Endothelial cell of umbilical vein (primary cell): ENCODE measurements at regions not wholly inside any gene's neighbourhood (a gene's known extent, or its start where the extent isn't known, plus 50 kb on each side); places are given as distances from the start of the nearest gene placed in this dataset.

Source experiments
- BruUV-seq: library from RNA; stranded (reverse); fragments of 400-500 nt; replicated peaks from 2 replicates; lab custom pipeline; 2021; lab: Mats Ljungman, UMichigan
- CTCF ChIA-PET: fragments of 300-600, 350-600 bp; sonication (Branson Sonifier 250); formaldehyde crosslinking; loops from one replicate; lab custom pipeline; 2021; ENCODE audit warnings: antibody characterized with exemption, inconsistent platforms; lab: Charles Lee
- POLR2A ChIA-PET: fragments of 300-600, 350-600 bp; sonication (Branson Sonifier 250); formaldehyde crosslinking; loops from one replicate; lab custom pipeline; 2021; ENCODE audit warnings: antibody characterized with exemption, inconsistent platforms; lab: Charles Lee
- DNase-seq: peaks from one replicate; pipeline ENCODE4 v3.0.0-alpha.2; 2011; ENCODE audit warnings: low read depth, low spot score
- FAIRE-seq: peaks from 2 replicates; lab custom pipeline; 2011; peaks lifted over from hg19 to GRCh38; lab: Jason Lieb, UNC
- H2AFZ ChIP-seq: 2 replicates; pipeline ENCODE4 v1.6.0; 2012; ENCODE audit warnings: low read depth, low read length, control low read depth, inconsistent platforms
- H3K27ac ChIP-seq: 2 replicates; pipeline ENCODE4 v1.5.1; 2011; ENCODE audit warnings: low read depth, mild to moderate bottlenecking, control low read depth, low read length, moderate library complexity; ENCODE audit not compliant: insufficient read depth
- H3K27me3 ChIP-seq, 2 experiments: 2 replicates each; pipeline versions ENCODE4 v1.6.0 to v1.6.1; 2011; ENCODE audit warnings: low read length in 2 of 2, mixed read lengths in 1 of 2; ENCODE audit not compliant: control insufficient read depth in 2 of 2, insufficient read depth in 2 of 2
- H3K36me3 ChIP-seq, 2 experiments: 2 replicates in 1 of 2; 3 replicates in 1 of 2; pipeline ENCODE4 v1.5.1; 2011; ENCODE audit warnings: low read length in 2 of 2, mild to moderate bottlenecking in 1 of 2, moderate library complexity in 1 of 2; ENCODE audit not compliant: control insufficient read depth in 2 of 2, insufficient read depth in 2 of 2; ENCODE audit errors: extremely low read depth in 1 of 2
- H3K4me1 ChIP-seq: 3 replicates; pipeline ENCODE4 v1.5.1; 2011; ENCODE audit warnings: mild to moderate bottlenecking, low read length; ENCODE audit not compliant: control insufficient read depth, insufficient read depth; ENCODE audit errors: extremely low read depth
- H3K4me2 ChIP-seq: 2 replicates; pipeline ENCODE4 v1.6.1; 2011; ENCODE audit warnings: low read length, control low read depth, mixed read lengths; ENCODE audit not compliant: insufficient read depth
- H3K4me3 ChIP-seq, 3 experiments: fragments of 200-600 bp in 1 of 3; sonication (generic), shearing (Covaris generic) in 1 of 3; replicated peaks in 1 of 3; 2 replicates each; pipeline ENCODE4 v1.5.1; 2011 to 2016; ENCODE audit warnings: control low read depth in 3 of 3, low read length in 3 of 3, mild to moderate bottlenecking in 2 of 3, inconsistent platforms in 1 of 3, low read depth in 1 of 3, moderate library complexity in 1 of 3; ENCODE audit not compliant: insufficient read depth in 1 of 3
- H3K79me2 ChIP-seq: 2 replicates; pipeline ENCODE4 v1.6.0; 2012; ENCODE audit warnings: low read length, inconsistent platforms; ENCODE audit not compliant: control insufficient read depth, insufficient read depth
- H3K9ac ChIP-seq: replicated peaks from 2 replicates; pipeline ENCODE3; 2011; ENCODE audit warnings: low read length, control low read depth; ENCODE audit not compliant: insufficient read depth; ENCODE audit errors: extremely low read depth
- H3K9me1 ChIP-seq: replicated peaks from 3 replicates; pipeline ENCODE4 v1.6.0; 2011; ENCODE audit warnings: mild to moderate bottlenecking, low read length; ENCODE audit not compliant: control insufficient read depth, insufficient read depth; ENCODE audit errors: extremely low read depth
- H3K9me3 ChIP-seq: replicated peaks from 2 replicates; pipeline ENCODE4 v1.5.1; 2012; ENCODE audit warnings: low read length, inconsistent platforms; ENCODE audit not compliant: control insufficient read depth, insufficient read depth
- H4K20me1 ChIP-seq: replicated peaks from 2 replicates; pipeline ENCODE3; 2011; ENCODE audit warnings: mild to moderate bottlenecking, low read length; ENCODE audit not compliant: control insufficient read depth, insufficient read depth; ENCODE audit errors: extremely low read depth
- CTCF ChIP-seq, 2 donors: IDR thresholded peaks; 1 replicate in 1 of 2; 2 replicates in 1 of 2; pipeline ENCODE4 v1.5.1; 2011; ENCODE audit warnings: low read length in 2 of 2, mild to moderate bottlenecking in 2 of 2, moderate library complexity in 2 of 2, control low read depth in 1 of 2, inconsistent platforms in 1 of 2, low read depth in 1 of 2; ENCODE audit not compliant: insufficient read depth in 1 of 2; ENCODE audit errors: extremely low read depth in 1 of 2
- EZH2 ChIP-seq: IDR thresholded peaks from 2 replicates; pipeline ENCODE4 v1.6.1; 2012; ENCODE audit warnings: borderline replicate concordance, low read depth, mild to moderate bottlenecking, moderate library complexity, low read length, inconsistent platforms; ENCODE audit not compliant: severe bottlenecking
- FOS ChIP-seq: IDR thresholded peaks from 2 replicates; pipeline ENCODE4 v1.6.1; 2011; ENCODE audit warnings: mild to moderate bottlenecking, low read length, moderate library complexity, borderline replicate concordance; ENCODE audit not compliant: insufficient read depth
- GATA2 ChIP-seq: IDR thresholded peaks from 2 replicates; pipeline ENCODE4 v1.7.0; 2011; ENCODE audit warnings: low read depth, mild to moderate bottlenecking, moderate library complexity, mixed read lengths, low read length; ENCODE audit not compliant: insufficient read length, insufficient read depth
- JUN ChIP-seq: IDR thresholded peaks from 2 replicates; pipeline ENCODE4 v1.6.1; 2011; ENCODE audit warnings: borderline replicate concordance, low read depth; ENCODE audit not compliant: insufficient read length, insufficient read depth
- MAX ChIP-seq: IDR thresholded peaks from 2 replicates; pipeline ENCODE4 v1.6.1; 2011; ENCODE audit not compliant: insufficient read depth, insufficient read length
- POLR2A ChIP-seq: IDR thresholded peaks from 2 replicates; pipeline ENCODE4 v1.6.1; 2012; ENCODE audit warnings: low read depth, mild to moderate bottlenecking, control low read depth, low read length
- POLR2AphosphoS5 ChIP-seq: IDR thresholded peaks from 2 replicates; pipeline ENCODE4 v1.6.1; 2012; ENCODE audit warnings: low read depth, mild to moderate bottlenecking, control low read depth, low read length, moderate library complexity; ENCODE audit not compliant: insufficient read depth
- dilution Hi-C: fragments of 300-500 bp; cut with MboI; formaldehyde crosslinking; loops from one replicate; pipeline ENCODE4 v1.15.0; 2019; ENCODE audit warnings: low sequenced_read_pairs; ENCODE audit not compliant: extremely low pct_ligation_motif_present
- intact Hi-C: fragments of 100-400 bp; cut with micrococcal nuclease; formaldehyde crosslinking; loops from one replicate; pipeline ENCODE4 v1.10.0; 2022

- Histone ChIP-seq H3K9ac (no peak overlapping the region), H3K4me1 (no peaks in the 10 kb centered on the region), H3K4me3 (no peak overlapping the region), H2AFZ (no peak overlapping the region), H3K9me3 (no peaks in the 10 kb centered on the region), H3K36me3 (no peaks in the 10 kb centered on the region), H3K27ac (no peak overlapping the region), H3K27me3 (peaks cover 3 to 10% of the 10 kb centered on the region in 2 experiments), H4K20me1 (no peaks in the 10 kb centered on the region), H3K9me1 (no peaks in the 10 kb centered on the region), H3K79me2 (no peaks in the 10 kb centered on the region), H3K4me2 (no peak overlapping the region)
- DNase-seq = no peak
- CTCF ChIA-PET = interaction anchor here (1.3 kb wide), 1 partner anchor 12 kb away, joined by 4 read pairs; no protein-coding TSS in a partner anchor
- no TSS peak for BruUV-seq
- POLR2A ChIA-PET = no interaction called here
- no peak for FAIRE-seq
- dilution Hi-C loops = no loop called here
- TF ChIP-seq GATA2 = no peak
- TF ChIP-seq MAX = no peak
- TF ChIP-seq JUN = no peak
- TF ChIP-seq POLR2A = no peak
- no peak for TF ChIP-seq POLR2AphosphoS5
- no peak for TF ChIP-seq EZH2
- TF ChIP-seq FOS = no peak
- no peak for TF ChIP-seq CTCF (IDR thresholded peaks at IDR 0.05; ENCODE audit: extremely low read depth in 1 of 2, insufficient read depth in 1 of 2, low read depth in 1 of 2, low read length in 2 of 2)
- intact Hi-C loops = no loop called here
Measured at GRCh38 chr2:120496235-120496634, 150.3 kb downstream of the INHBB start.
